ENCODE measurements at regions not wholly inside any gene's neighbourhood (a gene's known extent, or its start where the extent isn't known, plus 50 kb on each side); places are given as distances from the start of the nearest gene placed in this dataset.

GRCh38 chr11:95519912-95520311 is 269.7 kb downstream of the FAM76B start:
- no peaks in the 10 kb centered on the region for H3K79me1 ChIP-seq (ENCODE audit: low read depth, low read length)
- no peak overlapping the region for H2BK120ac ChIP-seq (replicated peaks; ENCODE audit: low read depth, low read length)
- no peak overlapping the region for H4K8ac ChIP-seq (ENCODE audit: extremely low read depth, insufficient read depth, low read length)
- H4K91ac ChIP-seq (replicated peaks; ENCODE audit: insufficient read length, low read length), result no peak overlapping the region
- H4K20me1 ChIP-seq (replicated peaks in 1 of 2; ENCODE audit: control insufficient read depth in 1 of 2, insufficient read depth in 2 of 2, low read length in 2 of 2), result no peaks in the 10 kb centered on the region
- 95% methylated on average over 4 of the region's 4 CpGs; no CpG with 5 or more reads in 1 of the 2 experiments for WGBS, 2 experiments (ENCODE audit: extremely low coverage in 1 of 2, insufficient coverage in 1 of 2, insufficient read length in 1 of 2, insufficient replicate concordance in 2 of 2, low coverage in 1 of 2, low lambda C conversion rate in 2 of 2, missing lambda C conversion rate in 1 of 2)
- POLR2A ChIA-PET (ENCODE audit: partially characterized antibody), result no interaction called here
- DNase-seq (ENCODE audit: low read depth in 1 of 2, low spot score in 2 of 2) (no peak), FAIRE-seq (no peak)
- H2AK5ac ChIP-seq (ENCODE audit: low read depth, low read length), result no peak overlapping the region
- no peak overlapping the region for H3K14ac ChIP-seq (ENCODE audit: insufficient read length)
- no peak overlapping the region for H3K4me3 ChIP-seq (ENCODE audit: extremely low read depth in 1 of 4, insufficient read depth in 2 of 4, low read depth in 3 of 4, low read length in 4 of 4)
- H2BK12ac ChIP-seq (ENCODE audit: low read depth, low read length), result no peak overlapping the region
- no peaks in the 10 kb centered on the region for H3K79me2 ChIP-seq (ENCODE audit: control insufficient read depth in 1 of 2, insufficient read depth in 2 of 2, low read length in 2 of 2)
- H2BK20ac ChIP-seq (ENCODE audit: low read length), result no peak overlapping the region
- no peak overlapping the region for H3K23ac ChIP-seq (ENCODE audit: insufficient read length)
- H2AFZ ChIP-seq (ENCODE audit: low read length), result no peak overlapping the region
- no peak overlapping the region for H3K4ac ChIP-seq (replicated peaks; ENCODE audit: insufficient read length, low read depth, low read length)
- peaks cover 0 to 3% (median 1%) of the 10 kb centered on the region in 4 experiments; a peak in 2 of 7 replicates for H3K4me1 ChIP-seq (replicated peaks in 1 of 4; ENCODE audit: control insufficient read depth in 3 of 4, insufficient read depth in 4 of 4, low read length in 3 of 4)
- H3K18ac ChIP-seq (ENCODE audit: extremely low read depth, low read length), result no peak overlapping the region
- H3K9me3 ChIP-seq (ENCODE audit: insufficient read depth in 2 of 2, low read depth in 1 of 2, low read length in 1 of 2), result no peaks in the 10 kb centered on the region
- H3K9ac ChIP-seq (replicated peaks in 1 of 4; ENCODE audit: extremely low read depth in 1 of 4, low read depth in 3 of 4, low read length in 3 of 4), result no peak overlapping the region
- no peaks in the 10 kb centered on the region for H3K27me3 ChIP-seq (replicated peaks in 1 of 4; ENCODE audit: control insufficient read depth in 3 of 4, extremely low read depth in 1 of 4, insufficient read depth in 3 of 4, low read length in 3 of 4)
- H3K36me3 ChIP-seq (ENCODE audit: control insufficient read depth in 2 of 4, insufficient read depth in 4 of 4, low read length in 3 of 4), result no peaks in the 10 kb centered on the region
- no peak overlapping the region for H3K56ac ChIP-seq (replicated peaks; ENCODE audit: insufficient read length, low read depth, low read length)
- H3K4me2 ChIP-seq (ENCODE audit: insufficient read depth in 1 of 2, low read depth in 2 of 2, low read length in 2 of 2), result no peak overlapping the region
- H3K27ac ChIP-seq (ENCODE audit: low read depth, low read length), result no peak overlapping the region
- no peak overlapping the region for H4K5ac ChIP-seq (ENCODE audit: insufficient read length, low read depth, low read length)
- no peak overlapping the region for H2BK5ac ChIP-seq (ENCODE audit: low read depth, low read length)
- CTCF ChIA-PET (ENCODE audit: partially characterized antibody), result no interaction called here
- H3K23me2 ChIP-seq (ENCODE audit: low read depth, low read length), result no peaks in the 10 kb centered on the region
- no peak overlapping the region for H2BK15ac ChIP-seq (ENCODE audit: low read length)
- TF ChIP-seq SP1 (IDR thresholded peaks at IDR 0.05; ENCODE audit: low read depth, low read length) (no peak), SRF (IDR thresholded peaks at IDR 0.05; ENCODE audit: low read depth, low read length) (no peak), CBX5 (IDR thresholded peaks at IDR 0.05; ENCODE audit: low read depth, low read length) (no peak), CEBPB (IDR thresholded peaks at IDR 0.05; ENCODE audit: low read depth, low read length) (no peak), SAP30 (IDR thresholded peaks at IDR 0.05; ENCODE audit: insufficient read depth, insufficient replicate concordance, low read length) (no peak), CBX8 (IDR thresholded peaks at IDR 0.05; ENCODE audit: borderline replicate concordance, low read depth, low read length) (no peak), RFX5 (IDR thresholded peaks at IDR 0.05; ENCODE audit: borderline replicate concordance, low read depth, low read length) (no peak), USF2 (IDR thresholded peaks at IDR 0.05; ENCODE audit: low read length) (no peak), SP2 (IDR thresholded peaks at IDR 0.05; ENCODE audit: low read length) (no peak), FOSL1 (IDR thresholded peaks at IDR 0.05; ENCODE audit: insufficient read depth, low read depth, low read length) (no peak), EP300 (IDR thresholded peaks at IDR 0.05; ENCODE audit: borderline replicate concordance in 1 of 2, low read depth in 2 of 2, low read length in 2 of 2) (no peak), KDM1A (IDR thresholded peaks at IDR 0.05; ENCODE audit: borderline replicate concordance, low read length) (no peak), CHD1 (IDR thresholded peaks at IDR 0.05; ENCODE audit: low read depth, low read length) (no peak), RAD21 (IDR thresholded peaks at IDR 0.05 in 1 of 2, conservative IDR thresholded peaks at IDR 0.05 in 1 of 2; ENCODE audit: low read depth in 2 of 2, low read length in 2 of 2) (no peak)
